Stimulated activated CD8-positive, alpha-beta memory T cell treated with anti-CD3 and anti-CD28 coated beads, Interleukin-15, amount 100 ng/mL, for 1 hour (primary cell): ENCODE measurements at regions not wholly inside any gene's neighbourhood (a gene's known extent, or its start where the extent isn't known, plus 50 kb on each side); places are given as distances from the start of the nearest gene placed in this dataset.

ENCODE experiments used
- DNase-seq: peaks from one replicate; pipeline ENCODE4 v3.0.0-alpha.2; 2020; ENCODE audit warnings: low read depth

DNA sequence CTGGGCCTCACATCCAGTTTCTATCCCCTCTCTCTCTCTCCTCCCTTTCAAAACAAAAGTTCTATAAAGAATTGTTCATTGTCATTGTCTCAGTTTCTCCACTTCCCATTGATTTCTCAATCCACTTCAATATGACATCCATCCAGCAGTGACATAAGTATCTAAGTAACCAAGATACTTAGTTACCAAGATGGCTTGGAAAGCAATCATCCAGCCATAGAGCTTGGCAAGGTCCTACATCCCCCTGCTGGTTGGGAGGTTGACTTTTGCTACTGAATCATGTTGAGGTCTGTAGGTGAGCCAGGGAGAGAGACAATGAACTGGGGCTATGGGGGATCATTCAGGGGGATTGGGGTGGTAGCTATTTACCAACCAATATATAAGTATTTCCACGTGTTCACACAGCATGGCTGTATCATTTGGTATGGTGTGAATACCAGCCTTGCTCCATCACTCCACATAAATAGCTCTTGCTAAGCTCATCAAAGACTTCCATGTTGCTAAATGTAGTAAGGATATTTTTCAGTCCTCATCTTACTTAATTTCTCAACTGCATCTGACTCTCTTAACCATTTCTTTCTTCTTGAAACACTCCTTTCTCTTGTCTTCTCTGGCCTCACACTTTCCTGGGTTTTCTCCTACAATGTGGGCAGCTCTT is 58.8 kb upstream of the NTRK3 start:
- no peak for DNase-seq

DNA sequence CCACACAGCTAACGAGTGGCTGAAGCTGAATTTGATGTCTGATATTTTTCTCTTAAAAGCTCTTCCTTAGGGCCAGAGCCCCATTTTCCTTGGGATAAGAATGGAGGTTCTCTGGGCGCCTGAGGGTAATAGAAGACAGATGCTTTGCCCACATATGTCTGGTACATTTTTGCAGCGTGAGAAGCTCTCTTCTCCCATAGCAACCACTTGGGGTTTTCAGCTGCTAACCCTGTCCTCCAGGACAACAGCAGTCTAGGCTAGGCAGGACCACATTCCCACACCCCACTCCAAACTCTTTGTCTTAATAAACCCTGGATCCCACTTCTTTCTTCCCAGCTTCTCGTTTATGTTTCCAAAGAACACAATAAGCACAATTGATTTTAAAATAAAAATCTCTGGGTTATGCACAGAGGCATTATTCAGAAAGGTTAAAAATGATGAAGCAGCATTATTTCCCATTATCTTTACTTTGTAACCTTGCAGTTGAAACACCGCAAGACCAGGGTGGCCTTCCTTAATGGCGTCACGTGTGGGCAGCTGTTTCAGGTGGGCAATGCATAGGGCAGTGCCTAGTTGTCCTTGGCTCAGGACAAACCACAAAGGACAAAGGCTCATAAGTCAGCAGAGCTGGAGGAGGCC is 56.5 kb upstream of the NTRK3 start:
- DNase-seq, result no peak

DNA sequence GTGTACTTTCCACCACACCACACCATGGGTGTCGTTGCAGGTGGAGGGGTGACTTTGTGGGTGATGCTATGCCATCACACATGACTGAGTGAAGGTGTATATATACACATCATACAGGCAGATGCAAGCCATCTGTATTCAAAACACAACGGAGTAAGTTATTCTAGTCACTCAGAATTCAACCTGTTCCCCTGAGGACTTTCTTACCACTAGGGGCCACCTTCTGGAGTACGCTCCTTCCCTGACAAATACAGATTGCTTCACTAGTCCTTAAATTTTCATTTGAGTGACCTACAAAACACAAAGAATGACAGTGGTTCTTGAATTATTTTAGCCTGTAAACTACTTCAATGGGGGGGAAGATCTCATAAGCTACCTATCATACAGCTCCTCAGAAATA is 52.8 kb upstream of the NTRK3 start:
- DNase-seq, result no peak

DNA sequence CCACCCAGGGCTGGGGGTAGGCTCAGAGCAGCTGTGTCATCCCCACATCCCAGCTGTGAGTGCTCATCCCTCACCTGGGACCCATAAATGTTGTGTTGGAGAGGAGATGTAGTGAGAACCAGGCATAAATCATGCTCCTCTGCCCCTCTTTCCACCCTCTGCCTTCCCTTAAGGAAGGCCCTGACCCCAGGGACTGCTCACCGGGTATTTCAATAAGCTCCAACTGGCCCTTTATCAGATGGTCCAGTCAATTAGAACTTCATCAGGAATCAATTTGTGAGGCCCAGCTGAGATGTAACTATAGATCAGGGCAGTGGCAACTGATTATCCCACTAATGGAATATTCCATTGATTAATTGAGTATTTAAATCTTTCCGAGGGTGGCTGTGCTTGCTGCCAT is 50.8 kb upstream of the NTRK3 start:
- DNase-seq, result no peak
